ENCODE measurements at regions not wholly inside any gene's neighbourhood (a gene's known extent, or its start where the extent isn't known, plus 50 kb on each side); places are given as distances from the start of the nearest gene placed in this dataset. TPM values are rescaled to one million over a fixed set of nuclear protein-coding genes. Genes with fewer than 3 reads are reported as not detected.

GRCh38 chr5:43769571-43770355, 166.8 kb downstream of the NNT start:
- Histone ChIP-seq H3K36me3 (ENCODE audit: low read depth) (no peaks in the 10 kb centered on the region), H3K9ac (peak overlapping the region; percentile 68), H3K9me3 (ENCODE audit: low read depth) (no peaks in the 10 kb centered on the region), H3K4me1 (ENCODE audit: insufficient read depth) (peaks cover 39% of the 10 kb centered on the region), H3F3A (ENCODE audit: insufficient read depth) (peaks cover 21% of the 10 kb centered on the region), H4K20me1 (ENCODE audit: insufficient read depth) (no peaks in the 10 kb centered on the region), H3K27me3 (replicated peaks; ENCODE audit: insufficient read depth) (no peaks in the 10 kb centered on the region), H3K4me2 (ENCODE audit: unreplicated experiment) (peak overlapping the region; percentile 32), H2AFZ (peak overlapping the region; percentile 69), H3K9me2 (ENCODE audit: insufficient read depth) (no peaks in the 10 kb centered on the region), H3K79me2 (ENCODE audit: insufficient read depth) (no peaks in the 10 kb centered on the region), H3K4me3 (no peak overlapping the region), H3K27ac (peak overlapping the region; percentile 87)
- WGBS, 2 experiments (ENCODE audit: low coverage in 1 of 2, low lambda C conversion rate in 2 of 2, missing lambda C conversion rate in 2 of 2): 11 to 16% methylated on average over 7 of the region's 7 CpGs
- in situ Hi-C loops (cut with MboI): no loop called here
- DNase-seq: peak; percentile 94
- no peak for TF ChIP-seq EZH2phosphoT487 (IDR thresholded peaks at IDR 0.05; ENCODE audit: insufficient read depth, low read depth)
- no peak for TF ChIP-seq EZH2 (IDR thresholded peaks at IDR 0.05; ENCODE audit: insufficient read depth, poor library complexity, severe bottlenecking)

Small RNA genes in the stretch of these regions (small RNA-seq; reads per million reads assigned to genes)
- gene RNU6-381P (ENCODE audit: low read depth, low replicate concordance): not detected
